Mesendoderm (in vitro differentiated cells): ENCODE measurements at regions not wholly inside any gene's neighbourhood (a gene's known extent, or its start where the extent isn't known, plus 50 kb on each side); places are given as distances from the start of the nearest gene placed in this dataset.

Source experiments
- DNase-seq: peaks from one replicate; pipeline ENCODE4 v3.0.0; 2013
- H2AK5ac ChIP-seq: 2 replicates; pipeline ENCODE4 v1.6.1; 2013; ENCODE audit warnings: low read length, inconsistent platforms
- H2BK120ac ChIP-seq: 2 replicates; pipeline ENCODE4 v1.6.1; 2013; ENCODE audit warnings: low read depth, mild to moderate bottlenecking, low read length, moderate library complexity, mixed read lengths
- H2BK15ac ChIP-seq: replicated peaks from 2 replicates; pipeline ENCODE4 v1.6.1; 2013; ENCODE audit warnings: low read depth, mild to moderate bottlenecking, moderate library complexity
- H2BK5ac ChIP-seq: 2 replicates; pipeline ENCODE4 v1.6.1; 2013; ENCODE audit warnings: low read length, inconsistent platforms
- H3K18ac ChIP-seq: 2 replicates; pipeline ENCODE4 v1.6.1; 2013; ENCODE audit warnings: mild to moderate bottlenecking, low read length, mixed read lengths
- H3K23ac ChIP-seq: one replicate; pipeline ENCODE4 v1.6.1; 2013; ENCODE audit warnings: low read length
- H3K27ac ChIP-seq: 2 replicates; pipeline ENCODE4 v1.5.1; 2013; ENCODE audit warnings: low read depth, mild to moderate bottlenecking, inconsistent platforms, low read length, moderate library complexity
- H3K27me3 ChIP-seq: 2 replicates; pipeline ENCODE4 v1.6.1; 2013; ENCODE audit warnings: low read length, control low read depth, mild to moderate bottlenecking, inconsistent platforms; ENCODE audit not compliant: insufficient read depth, poor library complexity
- H3K36me3 ChIP-seq: 2 replicates; pipeline ENCODE4 v1.6.1; 2013; ENCODE audit warnings: low read length, inconsistent platforms; ENCODE audit not compliant: control insufficient read depth, insufficient read depth
- H3K4ac ChIP-seq: one replicate; pipeline ENCODE4 v1.6.1; 2013; ENCODE audit warnings: low read depth, mild to moderate bottlenecking, low read length, moderate library complexity
- H3K4me1 ChIP-seq: 2 replicates; pipeline ENCODE4 v1.6.1; 2013; ENCODE audit warnings: low read depth, low read length, inconsistent platforms; ENCODE audit not compliant: control insufficient read depth
- H3K4me2 ChIP-seq: 2 replicates; pipeline ENCODE4 v1.6.1; 2013; ENCODE audit warnings: low read length
- H3K4me3 ChIP-seq: 2 replicates; pipeline ENCODE4 v1.5.1; 2013; ENCODE audit warnings: mild to moderate bottlenecking, low read length
- H3K56ac ChIP-seq: one replicate; pipeline ENCODE4 v1.6.1; 2013; ENCODE audit warnings: low read length
- H3K79me1 ChIP-seq: 2 replicates; pipeline ENCODE4 v1.6.1; 2013; ENCODE audit warnings: low read length, inconsistent platforms
- H3K79me2 ChIP-seq: 2 replicates; pipeline ENCODE4 v1.6.1; 2013; ENCODE audit warnings: mild to moderate bottlenecking, low read length; ENCODE audit not compliant: control insufficient read depth, insufficient read depth
- H3K9ac ChIP-seq: 2 replicates; pipeline ENCODE4 v1.6.1; 2013; ENCODE audit warnings: low read length, inconsistent platforms
- H4K5ac ChIP-seq: one replicate; pipeline ENCODE4 v1.6.1; 2013; ENCODE audit warnings: low read length
- H4K8ac ChIP-seq: one replicate; pipeline ENCODE4 v1.6.1; 2013; ENCODE audit warnings: low read depth, mild to moderate bottlenecking, control low read depth, low read length, moderate library complexity
- WGBS: extraction: QIAGEN DNeasy Blood & Tissue Kit; methylation state at CpG from one replicate; pipeline ENCODE4 v1.1.7; 2013; ENCODE audit warnings: low lambda C conversion rate, missing lambda C conversion rate; ENCODE audit not compliant: insufficient coverage; ENCODE audit errors: extremely low coverage; 5-methylcytosine and 5-hydroxymethylcytosine counted together

GRCh38 chr7:28346676-28347363, 65.5 kb upstream of the CREB5 start:
- Histone ChIP-seq H3K27ac (no peak overlapping the region), H3K4ac (no peak overlapping the region), H4K5ac (no peak overlapping the region), H3K23ac (no peak overlapping the region), H2BK120ac (no peak overlapping the region), H2BK5ac (no peak overlapping the region), H3K18ac (no peak overlapping the region), H3K4me2 (no peak overlapping the region), H3K79me2 (no peaks in the 10 kb centered on the region), H2AK5ac (no peak overlapping the region), H4K8ac (no peak overlapping the region), H3K36me3 (no peaks in the 10 kb centered on the region), H3K27me3 (no peaks in the 10 kb centered on the region), H3K4me1 (no peaks in the 10 kb centered on the region), H3K9ac (no peak overlapping the region), H3K4me3 (no peak overlapping the region), H3K79me1 (no peaks in the 10 kb centered on the region), H2BK15ac (no peak overlapping the region), H3K56ac (no peak overlapping the region)
- no peak for DNase-seq
- WGBS = no CpG with 5 or more reads among the region's 3 CpGs

- no peak overlapping the region for H4K5ac ChIP-seq
- H3K4me1 ChIP-seq = no peaks in the 10 kb centered on the region
- H3K27me3 ChIP-seq = no peaks in the 10 kb centered on the region
- no peak overlapping the region for H3K4ac ChIP-seq
- no peak overlapping the region for H2BK120ac ChIP-seq
- DNase-seq = no peak
- no peak overlapping the region for H3K56ac ChIP-seq
- H3K79me1 ChIP-seq = no peaks in the 10 kb centered on the region
- H3K18ac ChIP-seq = no peak overlapping the region
- no peak overlapping the region for H4K8ac ChIP-seq
- H3K4me3 ChIP-seq = no peak overlapping the region
- H3K23ac ChIP-seq = no peak overlapping the region
- no CpG with 5 or more reads among the region's 12 CpGs for WGBS
- H2AK5ac ChIP-seq = no peak overlapping the region
- H3K9ac ChIP-seq = no peak overlapping the region
- no peak overlapping the region for H2BK5ac ChIP-seq
- no peak overlapping the region for H3K27ac ChIP-seq
- no peaks in the 10 kb centered on the region for H3K79me2 ChIP-seq
- H3K36me3 ChIP-seq = no peaks in the 10 kb centered on the region
- no peak overlapping the region for H3K4me2 ChIP-seq
- H2BK15ac ChIP-seq = no peak overlapping the region
These were observed 64.6 kb upstream of the CREB5 start for GRCh38 chr7:28347475-28348318.

GRCh38 chr7:28348636-28349035, 63.7 kb upstream of the CREB5 start:
- no peak overlapping the region for H3K4me3 ChIP-seq
- H3K4me2 ChIP-seq = no peak overlapping the region
- H2BK5ac ChIP-seq = no peak overlapping the region
- H3K9ac ChIP-seq = no peak overlapping the region
- no peaks in the 10 kb centered on the region for H3K27me3 ChIP-seq
- no peaks in the 10 kb centered on the region for H3K36me3 ChIP-seq
- H3K79me2 ChIP-seq = no peaks in the 10 kb centered on the region
- H3K4ac ChIP-seq = no peak overlapping the region
- no peak overlapping the region for H2BK15ac ChIP-seq
- H3K56ac ChIP-seq = no peak overlapping the region
- no peak for DNase-seq
- no peak overlapping the region for H3K27ac ChIP-seq
- H3K79me1 ChIP-seq = no peaks in the 10 kb centered on the region
- no CpG with 5 or more reads among the region's 5 CpGs for WGBS
- H2BK120ac ChIP-seq = no peak overlapping the region
- no peak overlapping the region for H4K5ac ChIP-seq
- no peak overlapping the region for H2AK5ac ChIP-seq
- no peak overlapping the region for H3K23ac ChIP-seq
- no peak overlapping the region for H4K8ac ChIP-seq
- no peak overlapping the region for H3K18ac ChIP-seq
- no peaks in the 10 kb centered on the region for H3K4me1 ChIP-seq

- no CpG with 5 or more reads among the region's 1 CpG for WGBS
- Histone ChIP-seq H3K4ac (no peak overlapping the region), H3K4me2 (no peak overlapping the region), H3K27me3 (no peaks in the 10 kb centered on the region), H2AK5ac (no peak overlapping the region), H3K18ac (no peak overlapping the region), H3K36me3 (no peaks in the 10 kb centered on the region), H3K27ac (no peak overlapping the region), H4K8ac (no peak overlapping the region), H3K4me3 (no peak overlapping the region), H3K79me2 (no peaks in the 10 kb centered on the region), H3K4me1 (no peaks in the 10 kb centered on the region), H3K23ac (no peak overlapping the region), H2BK120ac (no peak overlapping the region), H3K9ac (no peak overlapping the region), H2BK5ac (no peak overlapping the region), H3K79me1 (no peaks in the 10 kb centered on the region), H3K56ac (no peak overlapping the region), H2BK15ac (no peak overlapping the region), H4K5ac (no peak overlapping the region)
- no peak for DNase-seq
These were observed 62.7 kb upstream of the CREB5 start for GRCh38 chr7:28349637-28350036.

GRCh38 chr7:28350662-28351061, 61.7 kb upstream of the CREB5 start:
- WGBS = no CpG with 5 or more reads among the region's 4 CpGs
- H3K79me2 ChIP-seq = no peaks in the 10 kb centered on the region
- no peak overlapping the region for H2BK120ac ChIP-seq
- H4K8ac ChIP-seq = no peak overlapping the region
- H3K4me3 ChIP-seq = no peak overlapping the region
- H2BK5ac ChIP-seq = no peak overlapping the region
- no peaks in the 10 kb centered on the region for H3K36me3 ChIP-seq
- no peaks in the 10 kb centered on the region for H3K27me3 ChIP-seq
- H3K9ac ChIP-seq = no peak overlapping the region
- no peak overlapping the region for H3K18ac ChIP-seq
- no peak overlapping the region for H2AK5ac ChIP-seq
- no peak overlapping the region for H3K27ac ChIP-seq
- H3K56ac ChIP-seq = no peak overlapping the region
- no peaks in the 10 kb centered on the region for H3K79me1 ChIP-seq
- no peak overlapping the region for H3K4me2 ChIP-seq
- H4K5ac ChIP-seq = no peak overlapping the region
- H3K4ac ChIP-seq = no peak overlapping the region
- H3K23ac ChIP-seq = no peak overlapping the region
- H3K4me1 ChIP-seq = no peaks in the 10 kb centered on the region
- DNase-seq = no peak
- H2BK15ac ChIP-seq = no peak overlapping the region
